Thymus (tissue), 11 donors: ENCODE measurements at regions not wholly inside any gene's neighbourhood (a gene's known extent, or its start where the extent isn't known, plus 50 kb on each side); places are given as distances from the start of the nearest gene placed in this dataset.

Experiments
- DNase-seq, 9 donors: peaks; one replicate each; pipeline ENCODE4 v3.0.0-alpha.2; 2013; ENCODE audit warnings: low spot score in 9 of 9, low read depth in 6 of 9, missing footprints in 1 of 9
- H3K27ac ChIP-seq, 2 donors: one replicate each; pipeline ENCODE4 v1.5.1; 2013; ENCODE audit warnings: control low read depth in 1 of 2, low read depth in 1 of 2, low read length in 1 of 2, mild to moderate bottlenecking in 1 of 2, moderate library complexity in 1 of 2
- H3K27me3 ChIP-seq, 2 donors: one replicate each; pipeline ENCODE4 v1.5.1; 2013; ENCODE audit warnings: low read length in 1 of 2; ENCODE audit not compliant: control insufficient read depth in 2 of 2, insufficient read depth in 1 of 2
- H3K36me3 ChIP-seq, 2 donors: one replicate each; pipeline ENCODE4 v1.5.1; 2013; ENCODE audit warnings: low read length in 1 of 2, mild to moderate bottlenecking in 1 of 2, moderate library complexity in 1 of 2; ENCODE audit not compliant: control insufficient read depth in 2 of 2, insufficient read depth in 2 of 2
- H3K4me1 ChIP-seq, 2 donors: one replicate each; pipeline ENCODE4 v1.5.1; 2013; ENCODE audit warnings: low read length in 2 of 2; ENCODE audit not compliant: control insufficient read depth in 2 of 2, insufficient read depth in 2 of 2
- H3K4me3 ChIP-seq, 2 donors: one replicate each; pipeline ENCODE4 v1.5.1; 2013; ENCODE audit warnings: low read length in 2 of 2, control low read depth in 1 of 2, mild to moderate bottlenecking in 1 of 2
- H3K9me3 ChIP-seq, 2 donors: one replicate each; pipeline ENCODE4 v1.5.1; 2013; ENCODE audit warnings: low read length in 1 of 2, mild to moderate bottlenecking in 1 of 2; ENCODE audit not compliant: control insufficient read depth in 2 of 2, insufficient read depth in 1 of 2
- WGBS: extraction: QIAGEN DNeasy Blood & Tissue Kit; methylation state at CpG from one replicate; pipeline ENCODE4 v1.1.7; 2013; 5-methylcytosine and 5-hydroxymethylcytosine counted together
- donor health status: healthy.

- no peak overlapping the region for H3K4me3 ChIP-seq
- no peak for DNase-seq
- no peaks in the 10 kb centered on the region for H3K36me3 ChIP-seq
- H3K27ac ChIP-seq: no peak overlapping the region
- WGBS: 89% methylated on average over 4 of the region's 4 CpGs
- no peaks in the 10 kb centered on the region for H3K9me3 ChIP-seq
- no peaks in the 10 kb centered on the region for H3K4me1 ChIP-seq
- no peaks in the 10 kb centered on the region for H3K27me3 ChIP-seq
Measured at GRCh38 chr6:121837545-121838229, 402.2 kb downstream of the GJA1 start.

DNA sequence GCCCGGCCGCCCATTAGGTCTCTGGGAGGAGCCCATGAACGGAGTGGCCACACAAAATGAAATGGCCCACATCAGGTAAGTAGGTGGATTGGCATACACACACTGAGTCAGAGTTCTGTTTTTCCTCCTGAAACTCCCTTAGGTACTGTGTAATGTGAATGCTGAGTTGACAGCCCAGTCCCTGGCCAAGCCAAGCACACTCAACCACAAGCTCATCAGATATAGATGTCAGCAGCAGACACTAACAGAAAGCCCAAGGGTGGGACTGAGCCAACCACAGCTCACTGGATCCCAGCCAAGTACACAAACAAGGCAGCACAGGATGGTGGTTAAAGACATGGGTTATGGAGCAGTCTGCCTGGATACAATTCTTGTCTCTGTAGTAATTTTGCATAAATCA, 403.4 kb downstream of the GJA1 start:
- WGBS: 89% methylated on average over 3 of the region's 3 CpGs
- Histone ChIP-seq H3K4me1 (no peaks in the 10 kb centered on the region), H3K4me3 (no peak overlapping the region), H3K9me3 (no peaks in the 10 kb centered on the region), H3K27ac (no peak overlapping the region), H3K27me3 (no peaks in the 10 kb centered on the region), H3K36me3 (no peaks in the 10 kb centered on the region)
- no peak for DNase-seq

DNA sequence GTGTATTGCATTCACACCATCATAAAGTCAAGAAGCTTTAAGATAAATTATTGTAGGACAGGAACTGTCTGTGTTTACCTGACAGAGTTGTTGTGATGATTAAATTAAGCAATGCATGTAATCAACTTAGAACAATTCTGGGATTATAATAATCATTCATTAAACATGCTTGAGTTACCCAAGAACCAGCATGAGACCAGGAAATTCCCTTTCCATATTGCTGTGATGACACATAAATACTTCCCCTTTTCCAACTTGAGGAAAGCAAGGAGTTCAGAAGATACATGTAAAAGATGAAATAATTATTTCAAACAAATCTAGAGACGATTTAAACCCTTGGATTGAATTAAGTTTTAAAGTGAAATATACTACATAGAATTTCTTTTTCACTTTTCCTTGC, 404.4 kb downstream of the GJA1 start:
- 88% methylated on average over 1 of the region's 1 CpG for WGBS
- H3K4me3 ChIP-seq: no peak overlapping the region
- H3K9me3 ChIP-seq: no peaks in the 10 kb centered on the region
- no peaks in the 10 kb centered on the region for H3K27me3 ChIP-seq
- H3K4me1 ChIP-seq: no peaks in the 10 kb centered on the region
- no peak overlapping the region for H3K27ac ChIP-seq
- DNase-seq: no peak
- no peaks in the 10 kb centered on the region for H3K36me3 ChIP-seq

- no peaks in the 10 kb centered on the region for H3K9me3 ChIP-seq
- H3K27me3 ChIP-seq: no peaks in the 10 kb centered on the region
- H3K27ac ChIP-seq: no peak overlapping the region
- 96% methylated on average over 3 of the region's 3 CpGs for WGBS
- no peak overlapping the region for H3K4me3 ChIP-seq
- DNase-seq: no peak
- no peaks in the 10 kb centered on the region for H3K36me3 ChIP-seq
- H3K4me1 ChIP-seq: peaks cover 0 to 3% of the 10 kb centered on the region in 2 donors
Measured at GRCh38 chr6:121844898-121845297, 409.5 kb downstream of the GJA1 start.

DNA sequence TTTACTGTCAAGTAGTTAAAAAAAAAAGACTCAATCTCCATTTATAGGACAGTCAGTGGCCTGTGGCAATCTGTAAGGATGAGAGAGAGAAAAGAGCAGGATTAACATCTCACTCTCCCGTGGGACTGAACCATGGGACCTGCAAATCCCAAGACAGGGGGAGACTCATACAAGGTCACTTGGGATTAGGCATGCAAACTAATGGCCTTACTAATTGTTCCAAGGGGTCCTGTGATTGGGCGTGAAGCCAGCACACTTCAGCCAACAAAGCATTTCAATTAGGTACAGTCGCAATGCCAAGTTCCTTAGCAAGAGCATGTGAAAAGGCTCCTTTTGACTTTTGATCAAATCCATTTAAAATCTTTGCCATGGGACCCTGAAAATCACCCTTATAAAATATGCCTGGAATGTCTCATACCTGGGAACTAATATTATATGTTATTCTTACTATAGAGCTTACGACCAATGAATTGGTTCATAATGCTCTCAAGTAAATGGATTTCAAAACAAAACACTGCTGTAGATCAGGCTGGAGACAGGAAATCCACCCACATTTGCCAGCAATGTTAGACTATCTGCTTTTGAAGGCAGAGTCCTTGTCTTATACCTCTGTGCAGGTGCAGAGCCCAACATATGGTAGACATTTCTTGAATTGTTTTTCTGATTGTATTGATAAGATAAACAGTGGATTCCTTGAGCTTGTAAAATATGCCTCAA, 412.5 kb downstream of the GJA1 start:
- Histone ChIP-seq H3K4me3 (no peak overlapping the region), H3K9me3 (no peaks in the 10 kb centered on the region), H3K4me1 (peaks cover 0 to 3% of the 10 kb centered on the region in 2 donors), H3K27ac (peak overlapping the region in 1 of 2 donors; percentile 0), H3K27me3 (no peaks in the 10 kb centered on the region), H3K36me3 (no peaks in the 10 kb centered on the region)
- no peak for DNase-seq
- WGBS: 87% methylated on average over 4 of the region's 4 CpGs

DNA sequence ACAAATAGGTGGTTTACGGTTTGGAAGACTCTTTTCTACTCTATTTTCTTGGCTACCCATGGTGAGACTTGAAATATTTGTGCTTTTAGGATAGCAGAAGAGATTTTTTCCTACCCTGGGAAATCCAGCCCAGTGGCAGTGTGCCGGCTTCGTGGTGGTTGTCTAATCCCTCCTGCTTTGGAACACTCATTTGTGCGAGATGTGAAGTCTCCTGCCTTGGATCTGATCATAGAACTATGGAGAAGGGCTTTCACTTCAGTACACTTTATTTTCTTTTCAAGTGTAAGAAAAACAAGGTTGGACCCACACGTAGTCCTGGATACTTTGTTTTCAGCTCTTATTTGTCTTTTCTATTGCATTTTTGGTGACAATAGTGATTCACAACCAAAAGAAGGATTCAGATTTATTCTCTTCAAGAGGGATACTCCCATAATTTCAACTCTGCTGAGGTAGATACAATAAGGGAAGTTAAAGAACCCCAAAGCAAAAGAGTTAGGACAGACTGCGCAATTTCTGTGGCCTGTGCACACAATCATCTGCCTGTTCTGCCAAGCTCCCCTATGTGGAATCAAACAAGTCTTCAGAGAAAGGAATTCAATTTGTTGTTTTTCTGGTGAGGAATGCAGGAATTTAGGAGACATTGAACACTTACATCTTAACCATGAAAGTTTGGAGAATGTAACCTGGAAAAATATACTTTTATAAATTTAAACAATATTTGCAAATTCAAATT, 413.2 kb downstream of the GJA1 start:
- H3K4me1 ChIP-seq: peaks cover 0 to 3% of the 10 kb centered on the region in 2 donors
- H3K36me3 ChIP-seq: no peaks in the 10 kb centered on the region
- DNase-seq: no peak
- H3K27ac ChIP-seq: no peak overlapping the region
- 86% methylated on average over 6 of the region's 6 CpGs for WGBS
- H3K9me3 ChIP-seq: no peaks in the 10 kb centered on the region
- H3K27me3 ChIP-seq: no peaks in the 10 kb centered on the region
- no peak overlapping the region for H3K4me3 ChIP-seq

- H3K4me1 ChIP-seq: peaks cover 0 to 3% of the 10 kb centered on the region in 2 donors
- 49% methylated on average over 5 of the region's 5 CpGs for WGBS
- DNase-seq: peak in 5 of 9 donors; percentile 0 to 39 (median 6)
- H3K27ac ChIP-seq: no peak overlapping the region
- H3K27me3 ChIP-seq: no peaks in the 10 kb centered on the region
- H3K9me3 ChIP-seq: no peaks in the 10 kb centered on the region
- no peak overlapping the region for H3K4me3 ChIP-seq
- no peaks in the 10 kb centered on the region for H3K36me3 ChIP-seq
Measured at GRCh38 chr6:121849477-121849876, 414.0 kb downstream of the GJA1 start.

GRCh38 chr6:121851056-121851455, 415.6 kb downstream of the GJA1 start:
- 82% methylated on average over 2 of the region's 2 CpGs for WGBS
- no peak for DNase-seq
- H3K4me3 ChIP-seq: no peak overlapping the region
- H3K9me3 ChIP-seq: no peaks in the 10 kb centered on the region
- no peak overlapping the region for H3K27ac ChIP-seq
- peaks cover 0 to 3% of the 10 kb centered on the region in 2 donors for H3K4me1 ChIP-seq
- H3K27me3 ChIP-seq: no peaks in the 10 kb centered on the region
- H3K36me3 ChIP-seq: no peaks in the 10 kb centered on the region

DNA sequence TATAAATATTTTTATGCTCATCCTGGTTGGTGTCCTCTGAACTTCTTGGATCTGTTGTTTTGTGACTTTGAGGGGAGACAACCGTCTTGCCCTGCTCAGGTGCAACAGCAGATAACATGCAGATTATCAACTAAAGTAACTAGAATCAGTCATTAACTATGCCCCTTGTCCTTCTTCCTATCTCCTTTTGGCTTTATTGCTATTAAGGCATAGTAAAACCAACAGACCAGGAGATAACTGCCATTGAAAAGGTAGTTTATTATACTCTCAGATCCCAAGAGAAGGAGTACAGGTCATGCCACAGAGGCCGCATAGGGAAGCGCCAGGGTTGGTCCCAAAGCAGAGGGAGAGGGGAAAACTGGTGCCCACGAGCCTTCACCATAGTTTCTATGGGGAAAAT, 418.2 kb downstream of the GJA1 start:
- Histone ChIP-seq H3K4me3 (no peak overlapping the region), H3K9me3 (no peaks in the 10 kb centered on the region), H3K27me3 (no peaks in the 10 kb centered on the region), H3K36me3 (no peaks in the 10 kb centered on the region), H3K4me1 (no peaks in the 10 kb centered on the region), H3K27ac (no peak overlapping the region)
- 93% methylated on average over 4 of the region's 4 CpGs for WGBS
- DNase-seq: no peak
